Activated CD8-positive, alpha-beta memory T cell treated with anti-CD3 and anti-CD28 coated beads, Interleukin-2, amount 50 U/mL, for 48 hours (primary cell): ENCODE measurements at regions not wholly inside any gene's neighbourhood (a gene's known extent, or its start where the extent isn't known, plus 50 kb on each side); places are given as distances from the start of the nearest gene placed in this dataset.

ENCODE experiments used
- DNase-seq: peaks from one replicate; pipeline ENCODE4 v3.0.0-alpha.2; 2020

GRCh38 chr2:12033494-12033893, 287.1 kb downstream of the LPIN1 start:
- DNase-seq: no peak

GRCh38 chr2:12034382-12034781, 287.9 kb downstream of the LPIN1 start:
- no peak for DNase-seq

- no peak for DNase-seq
These were observed 288.7 kb downstream of the LPIN1 start for GRCh38 chr2:12035029-12035720.

- DNase-seq: no peak
These were observed 289.7 kb downstream of the LPIN1 start for GRCh38 chr2:12035956-12036639.

GRCh38 chr2:12036640-12036983, 290.2 kb downstream of the LPIN1 start:
- no peak for DNase-seq

GRCh38 chr2:12037301-12037700, 290.9 kb downstream of the LPIN1 start:
- no peak for DNase-seq

GRCh38 chr2:12041236-12041635, 294.8 kb downstream of the LPIN1 start:
- DNase-seq: no peak

GRCh38 chr2:12043131-12043530, 296.7 kb downstream of the LPIN1 start:
- no peak for DNase-seq

GRCh38 chr2:12044857-12045256, 298.4 kb downstream of the LPIN1 start:
- DNase-seq: no peak

GRCh38 chr2:12045864-12046291, 299.4 kb downstream of the LPIN1 start:
- no peak for DNase-seq

GRCh38 chr2:12046641-12047040, 300.2 kb downstream of the LPIN1 start:
- DNase-seq: no peak

GRCh38 chr2:12047761-12048160, 301.3 kb downstream of the LPIN1 start:
- DNase-seq: no peak

GRCh38 chr2:12048550-12048949, 302.1 kb downstream of the LPIN1 start:
- DNase-seq: no peak

GRCh38 chr2:12050396-12050795, 304.0 kb downstream of the LPIN1 start:
- DNase-seq: no peak

GRCh38 chr2:12051831-12052230, 305.4 kb downstream of the LPIN1 start:
- no peak for DNase-seq

GRCh38 chr2:12052796-12053195, 306.4 kb downstream of the LPIN1 start:
- DNase-seq: no peak

GRCh38 chr2:12054956-12055618, 308.7 kb downstream of the LPIN1 start:
- DNase-seq: no peak

GRCh38 chr2:12057436-12058166, 311.2 kb downstream of the LPIN1 start:
- peak; percentile 69 for DNase-seq

GRCh38 chr2:12059616-12060441, 313.4 kb downstream of the LPIN1 start:
- DNase-seq: no peak

GRCh38 chr2:12060886-12061285, 314.5 kb downstream of the LPIN1 start:
- DNase-seq: no peak

- DNase-seq: no peak
These were observed 315.0 kb downstream of the LPIN1 start for GRCh38 chr2:12061286-12062052.

GRCh38 chr2:12062053-12062395, 315.6 kb downstream of the LPIN1 start:
- no peak for DNase-seq
